Large intestine (tissue), 3 donors: ENCODE measurements at regions not wholly inside any gene's neighbourhood (a gene's known extent, or its start where the extent isn't known, plus 50 kb on each side); places are given as distances from the start of the nearest gene placed in this dataset.
"Not testable (repeated sequence)": the region's sequence is repeated elsewhere in the genome, so short reads cannot be mapped to it uniquely, and the experiment has no call there.

Experiments
- DNase-seq, 2 donors: peaks; one replicate each; pipeline versions ENCODE4 v3.0.0 to v3.0.0-alpha.2; 2013
- H3K27ac ChIP-seq: one replicate; pipeline ENCODE4 v1.5.1; 2013; ENCODE audit warnings: low read length
- H3K27me3 ChIP-seq: 2 replicates; pipeline ENCODE4 v1.6.1; 2013; ENCODE audit warnings: low read length; ENCODE audit not compliant: control insufficient read depth, insufficient read depth
- H3K36me3 ChIP-seq: 2 replicates; pipeline ENCODE4 v1.6.1; 2013; ENCODE audit warnings: low read length; ENCODE audit not compliant: control insufficient read depth, insufficient read depth
- H3K4me1 ChIP-seq: one replicate; pipeline ENCODE4 v1.6.1; 2013; ENCODE audit warnings: low read length; ENCODE audit not compliant: control insufficient read depth, insufficient read depth
- H3K4me3 ChIP-seq: one replicate; pipeline ENCODE4 v1.5.1; 2013; ENCODE audit warnings: low read length
- H3K9me3 ChIP-seq: one replicate; pipeline ENCODE4 v1.6.1; 2013; ENCODE audit warnings: mild to moderate bottlenecking, low read depth, low read length, moderate library complexity; ENCODE audit not compliant: control insufficient read depth
- WGBS: methylation state at CpG from one replicate; pipeline ENCODE4 v1.1.5; 2013; ENCODE audit warnings: low lambda C conversion rate; ENCODE audit not compliant: insufficient coverage; 5-methylcytosine and 5-hydroxymethylcytosine counted together

GRCh38 chr10:45076891-45077290, 76.2 kb downstream of the ZNF22 start:
- H3K9me3 ChIP-seq = no peaks in the 10 kb centered on the region
- DNase-seq = no peak
- H3K36me3 ChIP-seq = no peaks in the 10 kb centered on the region
- H3K27me3 ChIP-seq = peaks cover 5% of the 10 kb centered on the region
- no peak overlapping the region for H3K4me3 ChIP-seq
- no CpG with 5 or more reads among the region's 6 CpGs for WGBS
- H3K4me1 ChIP-seq = no peaks in the 10 kb centered on the region
- H3K27ac ChIP-seq = no peak overlapping the region

GRCh38 chr10:45080331-45080730, 79.6 kb downstream of the ZNF22 start:
- WGBS = 100% methylated on average over 1 of the region's 3 CpGs
- Histone ChIP-seq H3K4me1 (no peaks in the 10 kb centered on the region), H3K4me3 (no peak overlapping the region), H3K36me3 (no peaks in the 10 kb centered on the region), H3K9me3 (peaks cover 2% of the 10 kb centered on the region), H3K27me3 (peaks cover 5% of the 10 kb centered on the region), H3K27ac (no peak overlapping the region)
- no peak for DNase-seq

- DNase-seq = no peak
- no CpG with 5 or more reads among the region's 1 CpG for WGBS
- H3K4me1 ChIP-seq = no peaks in the 10 kb centered on the region
- no peaks in the 10 kb centered on the region for H3K36me3 ChIP-seq
- H3K27me3 ChIP-seq = no peaks in the 10 kb centered on the region
- H3K9me3 ChIP-seq = peaks cover 7% of the 10 kb centered on the region
- no peak overlapping the region for H3K4me3 ChIP-seq
- no peak overlapping the region for H3K27ac ChIP-seq
These were observed 81.5 kb downstream of the ZNF22 start for GRCh38 chr10:45082176-45082575.

GRCh38 chr10:45091968-45092367, 91.2 kb downstream of the ZNF22 start:
- no peaks in the 10 kb centered on the region for H3K4me1 ChIP-seq
- no peaks in the 10 kb centered on the region for H3K9me3 ChIP-seq
- DNase-seq = no peak
- WGBS = 100% methylated on average over 2 of the region's 5 CpGs
- no peak overlapping the region for H3K4me3 ChIP-seq
- H3K27me3 ChIP-seq = no peaks in the 10 kb centered on the region
- H3K27ac ChIP-seq = no peak overlapping the region
- no peaks in the 10 kb centered on the region for H3K36me3 ChIP-seq

GRCh38 chr10:45093945-45094344, 93.2 kb downstream of the ZNF22 start:
- 83% methylated on average over 1 of the region's 6 CpGs for WGBS
- no peaks in the 10 kb centered on the region for H3K4me1 ChIP-seq
- no peaks in the 10 kb centered on the region for H3K9me3 ChIP-seq
- H3K27me3 ChIP-seq = no peaks in the 10 kb centered on the region
- no peak for DNase-seq
- H3K27ac ChIP-seq = no peak overlapping the region
- no peaks in the 10 kb centered on the region for H3K36me3 ChIP-seq
- H3K4me3 ChIP-seq = no peak overlapping the region

- H3K9me3 ChIP-seq = no peaks in the 10 kb centered on the region
- no peak overlapping the region for H3K4me3 ChIP-seq
- no peaks in the 10 kb centered on the region for H3K27me3 ChIP-seq
- 17% methylated on average over 1 of the region's 3 CpGs for WGBS
- H3K4me1 ChIP-seq = no peaks in the 10 kb centered on the region
- no peaks in the 10 kb centered on the region for H3K36me3 ChIP-seq
- no peak for DNase-seq
- no peak overlapping the region for H3K27ac ChIP-seq
These were observed 94.6 kb downstream of the ZNF22 start for GRCh38 chr10:45095286-45095685.

- DNase-seq = no peak
- Histone ChIP-seq H3K36me3 (no peaks in the 10 kb centered on the region), H3K9me3 (no peaks in the 10 kb centered on the region), H3K27me3 (peaks cover 3% of the 10 kb centered on the region), H3K4me3 (no peak overlapping the region), H3K27ac (no peak overlapping the region), H3K4me1 (no peaks in the 10 kb centered on the region)
- WGBS = 59% methylated on average over 2 of the region's 3 CpGs
These were observed 95.3 kb downstream of the ZNF22 start for GRCh38 chr10:45096001-45096400.

GRCh38 chr10:45100429-45100828, 99.7 kb downstream of the ZNF22 start:
- H3K36me3 ChIP-seq = no peaks in the 10 kb centered on the region
- no peaks in the 10 kb centered on the region for H3K9me3 ChIP-seq
- DNase-seq = no peak
- H3K4me1 ChIP-seq = no peaks in the 10 kb centered on the region
- no CpG with 5 or more reads among the region's 4 CpGs for WGBS
- peaks cover 5% of the 10 kb centered on the region for H3K27me3 ChIP-seq
- no peak overlapping the region for H3K4me3 ChIP-seq
- no peak overlapping the region for H3K27ac ChIP-seq

- Histone ChIP-seq H3K4me3 (no peak overlapping the region), H3K9me3 (no peaks in the 10 kb centered on the region), H3K36me3 (no peaks in the 10 kb centered on the region), H3K27ac (no peak overlapping the region), H3K4me1 (no peaks in the 10 kb centered on the region), H3K27me3 (peaks cover 9% of the 10 kb centered on the region)
- WGBS = no CpG with 5 or more reads among the region's 4 CpGs
- DNase-seq = no peak
These were observed 104.0 kb downstream of the ZNF22 start for GRCh38 chr10:45104674-45105073.

GRCh38 chr10:45105309-45105708, 104.6 kb downstream of the ZNF22 start:
- H3K4me1 ChIP-seq, DNase-seq, H3K9me3 ChIP-seq, H3K36me3 ChIP-seq, H3K27me3 ChIP-seq, H3K27ac ChIP-seq, H3K4me3 ChIP-seq: not testable (repeated sequence)
- 40% methylated on average over 2 of the region's 5 CpGs for WGBS

- H3K4me3 ChIP-seq = no peak overlapping the region
- no peaks in the 10 kb centered on the region for H3K9me3 ChIP-seq
- WGBS = no CpG with 5 or more reads among the region's 7 CpGs
- H3K27ac ChIP-seq = no peak overlapping the region
- peaks cover 4% of the 10 kb centered on the region for H3K27me3 ChIP-seq
- DNase-seq = no peak
- H3K4me1 ChIP-seq = no peaks in the 10 kb centered on the region
- no peaks in the 10 kb centered on the region for H3K36me3 ChIP-seq
These were observed 105.6 kb downstream of the ZNF22 start for GRCh38 chr10:45106236-45106856.
